A673 (cell line): ENCODE measurements at regions not wholly inside any gene's neighbourhood (a gene's known extent, or its start where the extent isn't known, plus 50 kb on each side); places are given as distances from the start of the nearest gene placed in this dataset.

ENCODE experiments used
- BruUV-seq: library from RNA; stranded (reverse); fragments of 400-500 nt; replicated peaks from 2 replicates; lab custom pipeline; 2021; lab: Mats Ljungman, UMichigan
- CTCF ChIA-PET: fragments of 300-600 bp; sonication (Branson Sonifier 250); formaldehyde crosslinking; loops from one replicate; lab custom pipeline; 2022; ENCODE audit warnings: antibody characterized with exemption; lab: Charles Lee
- POLR2A ChIA-PET: fragments of 300-600 bp; sonication (Branson Sonifier 250); formaldehyde crosslinking; loops from one replicate; lab custom pipeline; 2022; ENCODE audit warnings: antibody characterized with exemption; ENCODE audit not compliant: low non-redundant PET; lab: Charles Lee
- DNase-seq: peaks from one replicate; pipeline ENCODE4 v3.0.0-alpha.2; 2015; ENCODE audit warnings: low spot score
- H3K27ac ChIP-seq: fragments of 200-600 bp; sonication (generic); 2 replicates; pipeline ENCODE4 v1.5.1; 2016; ENCODE audit warnings: mixed run types, low read depth, mild to moderate bottlenecking, mixed read lengths, antibody characterized with exemption, low read length; ENCODE audit not compliant: poor library complexity, severe bottlenecking
- H3K27me3 ChIP-seq: fragments of 200-600 bp; sonication (generic); replicated peaks from 2 replicates; pipeline ENCODE4 v1.6.1; 2017; ENCODE audit warnings: mixed run types, low read depth, mild to moderate bottlenecking, mixed read lengths, antibody characterized with exemption, low read length; ENCODE audit not compliant: insufficient read depth, poor library complexity
- H3K36me3 ChIP-seq: fragments of 200-600 bp; sonication (generic); 2 replicates; pipeline ENCODE4 v1.6.1; 2016; ENCODE audit warnings: mixed run types, mild to moderate bottlenecking, mixed read lengths, antibody characterized with exemption, low read length; ENCODE audit not compliant: insufficient read depth, poor library complexity, severe bottlenecking
- H3K4me1 ChIP-seq: fragments of 200-600 bp; sonication (generic); 2 replicates; pipeline ENCODE4 v1.6.1; 2017; ENCODE audit warnings: mixed run types, mild to moderate bottlenecking, mixed read lengths, antibody characterized with exemption, low read length; ENCODE audit not compliant: insufficient read depth, poor library complexity, severe bottlenecking
- H3K4me3 ChIP-seq: fragments of 200-600 bp; sonication (generic); 2 replicates; pipeline ENCODE4 v1.5.1; 2016; ENCODE audit warnings: low read depth, mixed run types, mild to moderate bottlenecking, mixed read lengths, low read length; ENCODE audit not compliant: poor library complexity, severe bottlenecking
- H3K9me3 ChIP-seq: fragments of 200-600 bp; sonication (generic); 2 replicates; pipeline ENCODE4 v1.6.1; 2016; ENCODE audit warnings: mixed run types, low read depth, mild to moderate bottlenecking, mixed read lengths, antibody characterized with exemption, low read length; ENCODE audit not compliant: poor library complexity, severe bottlenecking
- CTCF ChIP-seq: fragments of 300-800, 200-600 bp; sonication (generic); conservative IDR thresholded peaks from 2 replicates; pipeline ENCODE4 v1.5.1; 2017; ENCODE audit warnings: low read depth, mild to moderate bottlenecking, antibody characterized with exemption, low read length, moderate library complexity, mixed read lengths
- EZH2 ChIP-seq: fragments of 200-600 bp; sonication (generic); IDR thresholded peaks from 2 replicates; pipeline ENCODE4 v1.6.1; 2017; ENCODE audit warnings: borderline replicate concordance, low read depth, mild to moderate bottlenecking, mixed read lengths, antibody characterized with exemption, low read length; ENCODE audit not compliant: poor library complexity, severe bottlenecking
- intact Hi-C: fragments of 100-400 bp; cut with micrococcal nuclease; formaldehyde crosslinking; loops from one replicate; pipeline ENCODE4 v1.10.0; 2022; ENCODE audit not compliant: unreplicated experiment

DNA sequence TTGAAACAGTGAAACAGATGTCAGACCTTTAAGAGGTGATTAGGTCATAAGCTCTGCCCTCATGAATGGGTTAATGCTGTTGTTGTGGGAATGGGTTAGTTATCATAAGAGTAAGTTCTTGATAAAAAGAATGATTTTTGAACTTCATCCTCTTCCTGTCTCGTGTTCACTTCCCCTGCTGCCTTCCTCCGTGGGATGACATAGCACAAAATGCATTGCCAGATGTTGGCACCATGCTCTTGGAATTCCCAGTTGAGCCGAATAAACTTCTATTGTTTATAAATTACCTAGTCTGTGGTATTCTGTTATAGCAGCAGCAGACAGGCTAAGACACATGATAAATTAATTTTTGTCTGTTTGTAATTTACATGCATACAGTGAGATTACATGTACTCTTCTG lies 112.0 kb upstream of the LRRC7 start:
- DNase-seq: no peak
- H3K36me3 ChIP-seq: no peaks in the 10 kb centered on the region
- H3K27ac ChIP-seq: no peak overlapping the region
- no TSS peak for BruUV-seq
- TF ChIP-seq EZH2: no peak
- TF ChIP-seq CTCF: no peak
- CTCF ChIA-PET: no interaction called here
- H3K4me3 ChIP-seq: no peak overlapping the region
- intact Hi-C loops: no loop called here
- no peaks in the 10 kb centered on the region for H3K9me3 ChIP-seq
- POLR2A ChIA-PET: no interaction called here
- no peaks in the 10 kb centered on the region for H3K4me1 ChIP-seq
- H3K27me3 ChIP-seq: no peaks in the 10 kb centered on the region

GRCh38 chr1:69459244-69459643 lies 108.5 kb upstream of the LRRC7 start:
- ChIA-PET CTCF (no interaction called here), POLR2A (no interaction called here)
- Histone ChIP-seq H3K27ac (no peak overlapping the region), H3K36me3 (no peaks in the 10 kb centered on the region), H3K27me3 (no peaks in the 10 kb centered on the region), H3K4me1 (no peaks in the 10 kb centered on the region), H3K4me3 (no peak overlapping the region), H3K9me3 (no peaks in the 10 kb centered on the region)
- no peak for DNase-seq
- intact Hi-C loops: no loop called here
- TF ChIP-seq CTCF (no peak), EZH2 (no peak)
- no TSS peak for BruUV-seq

DNA sequence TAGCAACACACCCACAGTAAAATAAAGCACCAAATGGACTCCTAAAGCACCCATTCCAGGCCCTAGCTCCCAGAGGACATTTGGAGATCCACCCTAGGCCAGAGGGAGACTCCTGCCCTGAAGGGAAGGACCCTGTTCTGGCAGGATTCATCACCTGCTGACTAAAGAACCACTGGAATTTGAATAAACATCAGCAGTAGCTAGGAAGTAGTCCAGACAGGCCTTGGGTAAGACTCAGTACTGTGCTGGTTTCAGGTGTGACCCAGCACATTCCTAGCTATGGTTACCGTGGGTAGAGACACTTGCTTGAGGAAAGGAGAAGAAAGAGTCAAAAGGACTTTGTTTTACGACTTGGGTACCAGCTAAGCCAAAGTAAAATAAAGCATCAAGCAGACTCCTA lies 92.7 kb upstream of the LRRC7 start:
- intact Hi-C loops: no loop called here
- H3K9me3 ChIP-seq: no peaks in the 10 kb centered on the region
- TF ChIP-seq EZH2: no peak
- TF ChIP-seq CTCF: no peak
- ChIA-PET CTCF (no interaction called here), POLR2A (no interaction called here)
- peaks cover 11% of the 10 kb centered on the region for H3K4me1 ChIP-seq
- BruUV-seq: no TSS peak
- no peak for DNase-seq
- no peaks in the 10 kb centered on the region for H3K27me3 ChIP-seq
- no peak overlapping the region for H3K27ac ChIP-seq
- H3K36me3 ChIP-seq: no peaks in the 10 kb centered on the region
- no peak overlapping the region for H3K4me3 ChIP-seq

- no peak for DNase-seq
- H3K9me3 ChIP-seq: no peaks in the 10 kb centered on the region
- TF ChIP-seq EZH2: no peak
- TF ChIP-seq CTCF: no peak
- no TSS peak for BruUV-seq
- POLR2A ChIA-PET: no interaction called here
- no peaks in the 10 kb centered on the region for H3K27me3 ChIP-seq
- H3K4me3 ChIP-seq: no peak overlapping the region
- H3K36me3 ChIP-seq: no peaks in the 10 kb centered on the region
- CTCF ChIA-PET: no interaction called here
- intact Hi-C loops: no loop called here
- H3K27ac ChIP-seq: no peak overlapping the region
- peaks cover 11% of the 10 kb centered on the region for H3K4me1 ChIP-seq
Observed at GRCh38 chr1:69479734-69480133, 88.0 kb upstream of the LRRC7 start.
